OCI-LY7 (cell line): ENCODE measurements at regions not wholly inside any gene's neighbourhood (a gene's known extent, or its start where the extent isn't known, plus 50 kb on each side); places are given as distances from the start of the nearest gene placed in this dataset.

ENCODE experiments used
- BruUV-seq: library from RNA; stranded (reverse); fragments of 400-500 nt; replicated peaks from 2 replicates; lab custom pipeline; 2021; lab: Mats Ljungman, UMichigan
- CTCF ChIA-PET: fragments of 300-600 bp; sonication (Branson Sonifier 250); formaldehyde crosslinking; loops from one replicate; lab custom pipeline; 2022; ENCODE audit warnings: antibody characterized with exemption; ENCODE audit not compliant: unreplicated experiment; lab: Charles Lee
- POLR2A ChIA-PET: fragments of 300-600 bp; sonication (Branson Sonifier 250); formaldehyde crosslinking; loops from one replicate; lab custom pipeline; 2022; ENCODE audit warnings: antibody characterized with exemption; lab: Charles Lee
- DNase-seq: peaks from one replicate; pipeline ENCODE4 v3.0.0-alpha.2; 2015; ENCODE audit warnings: low spot score
- H2AFZ ChIP-seq: fragments of 200-600 bp; sonication (generic), shearing (Covaris generic); 2 replicates; pipeline ENCODE4 v1.6.1; 2014; ENCODE audit warnings: mild to moderate bottlenecking, antibody characterized with exemption, low read length, moderate library complexity
- H3K27ac ChIP-seq: fragments of 200-600 bp; sonication (generic); 2 replicates; pipeline ENCODE4 v1.5.1; 2014; ENCODE audit warnings: mixed run types, low read depth, mild to moderate bottlenecking, moderate library complexity, low read length, inconsistent platforms; ENCODE audit not compliant: poor library complexity, severe bottlenecking
- H3K36me3 ChIP-seq: fragments of 200-600 bp; sonication (generic); 2 replicates; pipeline ENCODE4 v1.6.1; 2014; ENCODE audit warnings: mild to moderate bottlenecking, antibody characterized with exemption, low read length, moderate library complexity, mixed read lengths; ENCODE audit not compliant: insufficient read depth
- H3K4me1 ChIP-seq: fragments of 200-600 bp; sonication (generic); 2 replicates; pipeline ENCODE4 v1.5.1; 2014; ENCODE audit warnings: mild to moderate bottlenecking, low read length; ENCODE audit not compliant: insufficient read depth, poor library complexity, severe bottlenecking
- H3K4me2 ChIP-seq: fragments of 200-600 bp; sonication (generic); 2 replicates; pipeline ENCODE4 v1.6.1; 2014; ENCODE audit warnings: mild to moderate bottlenecking, low read length
- H3K4me3 ChIP-seq: fragments of 200-600 bp; sonication (generic); 2 replicates; pipeline ENCODE4 v1.5.1; 2014; ENCODE audit warnings: mild to moderate bottlenecking, low read depth, low read length; ENCODE audit not compliant: poor library complexity, severe bottlenecking
- H3K79me2 ChIP-seq: fragments of 200-600 bp; sonication (generic); 2 replicates; pipeline ENCODE4 v1.6.1; 2016; ENCODE audit warnings: low read depth, mild to moderate bottlenecking, low read length, moderate library complexity, mixed read lengths; ENCODE audit not compliant: insufficient read depth
- H3K9me2 ChIP-seq: fragments of 200-600 bp; sonication (generic); 2 replicates; pipeline ENCODE4 v1.6.1; 2016; ENCODE audit warnings: mild to moderate bottlenecking, low read length, mixed read lengths; ENCODE audit not compliant: insufficient read depth
- H3K9me3 ChIP-seq: fragments of 200-600 bp; sonication (generic); 2 replicates; pipeline ENCODE4 v1.6.1; 2014; ENCODE audit warnings: mild to moderate bottlenecking, mixed run types, low read length, mixed read lengths
- H4K20me1 ChIP-seq: fragments of 200-600 bp; sonication (generic); 2 replicates; pipeline ENCODE4 v1.6.1; 2014; ENCODE audit warnings: mild to moderate bottlenecking, antibody characterized with exemption, low read length, moderate library complexity, mixed read lengths; ENCODE audit not compliant: insufficient read depth
- EZH2phosphoT487 ChIP-seq: fragments of 200-600 bp; sonication (generic); IDR thresholded peaks from 2 replicates; pipeline ENCODE4 v1.6.1; 2018; ENCODE audit warnings: low read depth, borderline replicate concordance, mild to moderate bottlenecking, mixed run types, antibody characterized with exemption, low read length, moderate library complexity, mixed read lengths
- intact Hi-C: fragments of 100-400 bp; cut with micrococcal nuclease; formaldehyde crosslinking; loops from one replicate; pipeline ENCODE4 v1.10.0; 2022; ENCODE audit not compliant: unreplicated experiment
- TF ChIP-seq, protein P1 (sequence below): fragments of 200-600 bp; sonication (generic); conservative IDR thresholded peaks from 2 replicates; pipeline ENCODE4 v1.5.1; 2014; ENCODE audit warnings: mild to moderate bottlenecking, antibody characterized with exemption, low read length, moderate library complexity, mixed read lengths

DNA sequence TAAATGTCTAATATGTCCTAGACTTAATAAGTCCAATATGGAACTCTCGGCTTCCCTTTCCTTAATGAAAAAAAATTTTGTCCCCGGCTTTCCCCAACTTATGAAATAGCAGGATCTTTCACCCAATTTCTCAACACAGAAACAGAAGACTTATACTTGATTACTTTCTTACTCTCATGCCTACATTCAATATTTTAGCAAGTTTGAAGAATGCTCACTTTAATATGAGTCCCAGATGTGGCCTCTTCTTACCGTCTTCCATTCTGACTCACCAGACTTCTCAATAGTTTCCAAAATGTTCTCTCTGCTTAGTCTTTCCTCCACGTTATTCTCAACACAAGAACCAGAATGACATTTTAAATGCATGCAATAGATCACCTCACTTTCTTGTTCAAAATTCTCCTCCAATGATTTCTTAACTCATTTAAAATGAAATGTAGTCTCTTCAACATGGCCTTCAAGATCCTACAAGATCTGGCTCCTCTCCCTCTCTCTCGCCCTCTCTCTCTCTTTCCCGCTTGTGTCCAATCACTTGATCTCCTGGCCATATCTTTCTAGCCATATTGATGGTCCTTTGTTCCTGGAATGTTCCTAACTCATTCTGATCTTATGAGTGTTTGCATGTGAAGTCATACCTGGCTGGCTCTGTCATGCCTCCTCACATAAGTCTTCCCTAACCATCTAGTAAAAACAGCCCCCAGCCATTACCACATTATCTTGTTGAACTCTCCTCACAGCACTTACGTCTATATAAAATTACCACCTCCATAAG is 119.7 kb upstream of the FAM3C start:
- ChIA-PET CTCF (no interaction called here), POLR2A (no interaction called here)
- intact Hi-C loops = no loop called here
- H3K79me2 ChIP-seq = no peaks in the 10 kb centered on the region
- H3K9me2 ChIP-seq = no peaks in the 10 kb centered on the region
- DNase-seq = no peak
- no peak overlapping the region for H2AFZ ChIP-seq
- no TSS peak for BruUV-seq
- H3K4me1 ChIP-seq = no peaks in the 10 kb centered on the region
- H3K9me3 ChIP-seq = peaks cover 4% of the 10 kb centered on the region; the same call in 1 of the 2 replicates
- H3K27ac ChIP-seq = no peak overlapping the region
- no peak overlapping the region for H3K4me3 ChIP-seq
- no peaks in the 10 kb centered on the region for H3K36me3 ChIP-seq
- TF ChIP-seq EZH2phosphoT487 = no peak
- no peaks in the 10 kb centered on the region for H4K20me1 ChIP-seq
- H3K4me2 ChIP-seq = no peak overlapping the region

DNA sequence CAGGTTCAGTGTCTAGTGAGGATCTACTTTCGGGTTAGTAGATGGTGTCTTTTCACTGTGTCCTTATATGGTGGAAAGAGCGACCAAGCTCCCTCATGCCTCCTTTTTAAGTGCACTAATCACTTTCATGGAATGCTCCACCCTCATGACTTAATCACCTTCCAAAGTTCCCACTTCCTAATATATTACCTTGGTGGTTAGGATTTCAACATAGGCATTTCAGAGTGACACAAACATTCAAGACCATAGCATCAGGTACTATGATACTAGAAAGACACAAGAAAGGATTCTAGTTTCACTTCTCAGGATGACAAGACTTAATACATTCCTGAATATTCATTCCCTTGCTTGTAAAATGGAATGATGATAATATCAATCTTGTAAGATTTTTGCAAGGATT is 119.1 kb upstream of the FAM3C start:
- intact Hi-C loops = no loop called here
- H3K4me1 ChIP-seq = no peaks in the 10 kb centered on the region
- CTCF ChIA-PET = no interaction called here
- peaks cover 10% of the 10 kb centered on the region; the same call in 1 of the 2 replicates for H3K9me3 ChIP-seq
- no peaks in the 10 kb centered on the region for H3K79me2 ChIP-seq
- H3K4me3 ChIP-seq = no peak overlapping the region
- TF ChIP-seq EZH2phosphoT487 = no peak
- TF ChIP-seq, protein P1, sequence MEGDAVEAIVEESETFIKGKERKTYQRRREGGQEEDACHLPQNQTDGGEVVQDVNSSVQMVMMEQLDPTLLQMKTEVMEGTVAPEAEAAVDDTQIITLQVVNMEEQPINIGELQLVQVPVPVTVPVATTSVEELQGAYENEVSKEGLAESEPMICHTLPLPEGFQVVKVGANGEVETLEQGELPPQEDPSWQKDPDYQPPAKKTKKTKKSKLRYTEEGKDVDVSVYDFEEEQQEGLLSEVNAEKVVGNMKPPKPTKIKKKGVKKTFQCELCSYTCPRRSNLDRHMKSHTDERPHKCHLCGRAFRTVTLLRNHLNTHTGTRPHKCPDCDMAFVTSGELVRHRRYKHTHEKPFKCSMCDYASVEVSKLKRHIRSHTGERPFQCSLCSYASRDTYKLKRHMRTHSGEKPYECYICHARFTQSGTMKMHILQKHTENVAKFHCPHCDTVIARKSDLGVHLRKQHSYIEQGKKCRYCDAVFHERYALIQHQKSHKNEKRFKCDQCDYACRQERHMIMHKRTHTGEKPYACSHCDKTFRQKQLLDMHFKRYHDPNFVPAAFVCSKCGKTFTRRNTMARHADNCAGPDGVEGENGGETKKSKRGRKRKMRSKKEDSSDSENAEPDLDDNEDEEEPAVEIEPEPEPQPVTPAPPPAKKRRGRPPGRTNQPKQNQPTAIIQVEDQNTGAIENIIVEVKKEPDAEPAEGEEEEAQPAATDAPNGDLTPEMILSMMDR = no peak
- no peaks in the 10 kb centered on the region for H3K36me3 ChIP-seq
- no peaks in the 10 kb centered on the region for H3K9me2 ChIP-seq
- BruUV-seq = no TSS peak
- no peak overlapping the region for H2AFZ ChIP-seq
- H3K4me2 ChIP-seq = no peak overlapping the region
- no peaks in the 10 kb centered on the region for H4K20me1 ChIP-seq
- DNase-seq = no peak
- POLR2A ChIA-PET = interaction anchor here (1.9 kb wide), 1 partner anchor 21 kb away, joined by 4 read pairs; no protein-coding TSS in a partner anchor
- H3K27ac ChIP-seq = no peak overlapping the region

- DNase-seq = no peak
- H3K9me2 ChIP-seq = no peaks in the 10 kb centered on the region
- POLR2A ChIA-PET = interaction anchor here (1.9 kb wide), 1 partner anchor 19 kb away, joined by 4 read pairs; no protein-coding TSS in a partner anchor
- CTCF ChIA-PET = no interaction called here
- no peaks in the 10 kb centered on the region for H3K79me2 ChIP-seq
- H3K4me1 ChIP-seq = no peaks in the 10 kb centered on the region
- TF ChIP-seq, protein P1 = no peak
- TF ChIP-seq EZH2phosphoT487 = no peak
- no peak overlapping the region for H3K4me3 ChIP-seq
- H3K27ac ChIP-seq = no peak overlapping the region
- no peak overlapping the region for H2AFZ ChIP-seq
- no peak overlapping the region for H3K4me2 ChIP-seq
- H4K20me1 ChIP-seq = no peaks in the 10 kb centered on the region
- no peaks in the 10 kb centered on the region for H3K36me3 ChIP-seq
- H3K9me3 ChIP-seq = peaks cover 14% of the 10 kb centered on the region; the same call in 1 of the 2 replicates
- no TSS peak for BruUV-seq
- intact Hi-C loops = no loop called here
These were observed 117.0 kb upstream of the FAM3C start for GRCh38 chr7:121513105-121513504.
